ENCODE measurements at regions not wholly inside any gene's neighbourhood (a gene's known extent, or its start where the extent isn't known, plus 50 kb on each side); places are given as distances from the start of the nearest gene placed in this dataset.
"Not testable (repeated sequence)": the region's sequence is repeated elsewhere in the genome, so short reads cannot be mapped to it uniquely, and the experiment has no call there.

DNA sequence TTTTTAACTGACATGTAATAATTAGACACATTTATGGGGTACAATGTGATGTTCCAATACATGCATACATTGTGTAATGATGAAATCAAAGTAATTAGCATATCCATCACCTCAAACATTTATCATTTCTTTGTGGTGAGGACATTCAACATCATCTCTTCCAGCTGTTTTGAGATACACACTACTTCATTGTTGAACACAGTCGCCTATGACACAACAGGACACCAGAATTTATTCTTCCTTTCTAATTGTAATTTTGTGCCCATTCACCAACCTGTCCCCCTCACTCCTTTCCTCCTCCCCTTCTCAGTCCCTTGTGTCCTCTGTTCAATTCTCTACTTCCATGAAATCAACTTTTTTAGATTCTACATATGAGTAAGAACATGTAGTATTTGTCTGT lies 113.4 kb upstream of the CBLB start:
- no peak for DNase-seq

DNA sequence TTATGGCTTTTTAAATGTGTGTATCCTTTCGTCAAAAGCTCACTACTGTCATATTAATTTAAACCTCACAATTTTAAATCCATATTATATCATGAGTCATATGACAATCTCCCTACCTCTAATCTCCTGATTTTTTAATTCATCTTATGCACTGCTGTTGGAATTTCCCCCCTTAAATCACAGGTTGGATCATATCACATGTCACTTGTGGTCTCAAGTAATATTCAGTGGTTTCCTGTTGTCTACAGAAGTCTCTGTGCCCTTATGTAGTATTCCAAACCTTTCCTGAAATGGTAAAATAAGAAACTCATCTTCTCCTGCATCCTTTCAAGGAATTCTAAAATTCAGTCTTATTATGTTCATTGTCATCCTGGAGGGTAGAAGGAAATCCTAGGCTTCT lies 116.0 kb upstream of the CBLB start:
- DNase-seq = no peak

DNA sequence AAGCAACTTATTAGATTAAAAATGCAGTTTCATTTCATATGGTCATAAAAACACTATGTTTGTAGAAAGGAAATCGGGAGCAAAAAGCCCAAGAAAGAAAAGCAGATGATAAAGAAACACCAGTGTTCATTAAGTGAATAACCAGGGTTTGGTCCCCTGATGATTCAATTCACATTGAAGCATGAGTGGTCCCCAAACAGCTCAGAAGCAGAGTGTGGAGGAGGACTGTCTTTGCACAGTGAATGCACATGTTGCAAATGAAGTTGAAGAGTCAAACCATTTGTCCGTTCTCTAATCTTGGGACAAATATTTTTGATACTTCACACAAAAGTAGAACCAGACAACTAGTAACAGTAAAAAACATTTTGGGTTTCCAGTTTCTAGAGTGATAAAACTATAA lies 117.5 kb upstream of the CBLB start:
- not testable (repeated sequence) for DNase-seq

DNA sequence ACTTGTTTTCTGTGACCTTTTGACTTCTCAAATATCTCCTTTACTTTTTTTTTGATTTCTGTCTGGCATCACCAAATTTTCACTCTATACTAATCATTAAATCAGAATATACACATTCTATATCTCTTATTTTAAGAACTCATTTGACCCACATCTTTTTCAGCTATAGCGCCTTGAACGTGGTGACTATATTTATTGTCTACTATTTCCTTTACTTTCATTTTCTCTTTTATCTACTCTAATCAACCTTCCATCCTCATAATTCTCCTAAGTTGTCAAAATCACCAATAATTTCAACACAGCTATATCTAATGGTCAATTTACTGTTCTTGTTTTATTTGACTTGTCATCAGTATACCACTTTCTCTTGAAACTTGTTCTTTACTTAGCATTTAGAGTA lies 119.0 kb upstream of the CBLB start:
- DNase-seq = no peak

DNA sequence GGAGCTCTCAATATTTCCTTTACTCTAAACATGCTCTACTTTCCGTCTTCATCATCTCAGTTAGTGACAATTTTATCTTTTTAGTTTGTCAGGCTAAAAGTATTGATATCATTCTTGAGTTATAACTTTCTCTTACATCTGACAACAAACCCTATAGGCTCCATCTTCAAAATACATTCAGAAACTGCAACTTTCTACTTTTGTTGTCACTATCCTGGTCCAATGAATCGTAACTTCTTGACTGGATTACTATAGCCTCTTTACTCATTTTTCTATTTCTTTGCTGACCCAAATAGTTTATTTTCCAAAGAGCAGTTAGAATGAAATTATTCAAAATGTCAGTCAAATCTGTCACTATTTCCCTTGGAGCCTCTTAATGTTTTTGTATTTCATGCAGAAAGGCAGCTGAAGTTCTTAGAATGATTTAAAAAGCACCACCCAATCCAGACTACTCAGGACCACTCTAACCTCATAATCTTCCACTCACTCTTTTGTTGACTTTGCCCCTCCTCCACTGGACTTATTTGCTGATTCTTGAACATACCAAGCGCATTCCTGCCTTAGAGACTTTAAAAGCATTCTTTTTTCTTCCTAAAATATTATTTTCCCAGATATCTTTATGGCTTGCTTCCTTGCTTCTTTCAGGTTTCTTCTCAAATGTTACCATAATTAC lies 119.9 kb upstream of the CBLB start:
- peak; percentile 21 for DNase-seq

DNA sequence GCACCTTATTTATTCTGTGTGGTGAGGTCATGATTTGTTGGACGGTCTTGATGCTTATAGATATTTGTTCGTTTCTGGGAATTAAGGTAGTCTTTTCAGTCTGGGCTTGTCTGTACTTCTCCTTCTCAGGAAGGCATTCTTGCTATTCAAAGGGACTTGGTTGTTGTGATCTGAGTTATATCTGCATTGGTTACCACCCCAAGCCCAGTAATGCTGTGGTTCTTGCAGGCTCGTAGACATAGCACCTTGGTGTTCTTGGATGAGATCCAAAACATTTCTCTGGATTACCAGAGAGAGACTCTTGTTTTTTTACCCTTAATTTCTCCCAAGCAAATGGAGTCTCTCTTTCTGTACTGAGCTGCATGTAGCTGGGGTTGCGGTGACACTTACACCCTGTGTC lies 128.0 kb upstream of the CBLB start:
- DNase-seq = no peak

DNA sequence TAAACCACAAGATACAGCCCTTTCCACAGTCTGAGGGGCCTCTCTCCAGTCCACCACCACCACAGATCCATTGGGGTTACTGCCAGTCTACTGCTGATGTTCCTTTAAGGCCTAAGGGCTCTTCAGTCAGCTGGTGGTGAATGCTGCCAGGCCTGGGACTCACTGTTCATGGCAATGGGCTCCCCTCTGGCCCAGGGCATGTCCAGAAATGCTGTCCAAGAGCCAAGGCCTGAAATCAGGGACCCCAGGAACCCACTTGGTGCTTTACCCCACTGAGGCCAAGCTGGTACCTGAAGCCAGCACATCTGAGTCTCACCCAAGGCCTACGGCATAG lies 128.6 kb upstream of the CBLB start:
- DNase-seq = no peak

DNA sequence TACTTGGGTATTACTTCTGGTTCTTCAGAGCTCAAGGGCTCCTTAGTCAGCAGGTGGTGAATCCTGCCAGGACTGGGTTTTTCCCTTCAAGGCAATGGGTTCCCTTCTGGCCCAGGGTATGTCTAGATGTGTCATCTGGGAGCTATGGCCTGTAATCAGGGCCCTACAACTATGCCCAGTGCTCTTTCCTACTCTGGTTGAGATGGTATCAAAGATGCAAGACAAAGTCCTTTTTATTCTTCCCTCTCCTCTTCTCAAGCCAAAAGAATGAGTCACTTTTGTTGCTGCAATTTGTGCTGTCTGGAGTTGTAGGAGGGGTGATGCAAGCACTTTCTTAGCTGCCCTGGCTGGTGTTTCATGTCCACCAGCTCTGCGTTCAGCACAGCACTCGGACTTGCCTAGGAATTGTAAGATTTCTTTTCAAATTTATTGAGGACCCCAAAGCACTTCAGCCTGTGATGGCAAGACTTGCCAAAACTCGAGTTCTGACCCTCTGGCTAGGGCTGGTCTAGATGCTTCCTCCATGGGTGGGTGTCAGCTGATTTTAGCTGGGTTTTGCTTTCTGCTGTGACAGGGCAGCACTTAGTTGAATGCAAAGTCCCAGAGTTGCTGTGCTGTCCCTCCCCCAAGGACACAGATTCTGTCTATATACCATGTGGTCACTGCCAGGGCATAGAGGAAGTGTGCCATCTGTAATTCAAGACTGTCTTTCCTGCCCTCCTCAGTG lies 129.2 kb upstream of the CBLB start:
- DNase-seq = no peak

DNA sequence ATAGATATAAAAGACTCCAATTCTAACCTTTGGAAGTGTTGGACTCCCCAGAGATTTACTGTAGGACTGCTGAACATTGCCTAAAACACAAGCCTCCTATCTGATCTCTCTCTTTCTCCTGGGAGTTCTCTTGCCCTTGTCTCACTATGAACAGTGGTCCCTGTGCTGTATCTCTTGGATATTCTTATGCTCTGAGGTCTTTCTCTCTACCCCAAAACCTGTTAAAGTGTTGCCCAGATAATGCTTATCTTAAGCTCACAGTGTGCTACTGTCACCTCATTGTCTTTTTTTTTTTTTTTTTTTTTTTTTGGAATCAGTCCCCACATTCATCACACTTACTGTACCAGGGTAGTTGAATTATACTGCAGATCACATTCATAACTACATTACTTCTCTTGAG lies 131.0 kb upstream of the CBLB start:
- no peak for DNase-seq

DNA sequence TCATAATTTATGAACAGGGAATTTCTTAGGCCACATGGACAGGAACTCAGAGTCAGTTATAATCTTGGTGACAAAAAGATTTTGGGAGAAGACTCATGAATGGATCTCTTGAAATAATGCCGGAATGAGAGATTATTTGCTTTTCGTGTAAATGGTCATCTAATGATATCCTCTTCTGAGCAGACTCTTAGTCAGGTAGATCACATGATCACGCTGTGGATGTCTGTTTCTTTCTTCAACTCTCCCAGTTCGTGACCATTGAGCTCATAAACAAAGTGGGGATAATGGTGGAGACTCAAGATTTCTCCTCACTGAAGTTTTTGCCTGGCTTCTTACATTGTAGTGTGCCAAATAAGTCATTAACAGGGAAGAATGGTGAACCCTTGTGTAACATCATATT lies 133.1 kb upstream of the CBLB start:
- no peak for DNase-seq

DNA sequence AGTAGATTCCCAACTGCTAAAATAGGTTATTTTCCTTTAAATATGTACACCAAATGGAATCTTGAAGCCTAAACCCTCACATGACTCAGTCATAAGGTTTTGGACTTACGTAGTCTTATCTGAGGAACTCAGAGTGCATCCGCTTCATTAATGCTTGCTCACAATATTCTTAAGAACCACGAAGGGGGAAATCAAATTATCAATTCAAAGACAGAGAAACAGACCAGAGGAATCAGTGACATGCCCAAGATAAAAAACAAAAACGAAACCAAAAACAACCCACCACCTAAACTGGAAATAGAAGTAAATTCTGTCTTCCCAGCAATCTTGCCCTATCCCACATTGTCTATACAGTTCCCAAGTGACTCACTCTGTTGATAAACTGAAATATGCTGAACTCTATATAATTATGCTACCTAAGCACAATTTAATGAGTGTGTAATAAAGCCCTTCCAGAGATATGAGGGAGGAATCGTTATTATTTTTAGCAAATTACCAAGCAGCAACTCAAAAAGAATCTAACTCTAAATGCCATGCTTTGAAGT lies 135.4 kb upstream of the CBLB start:
- DNase-seq = no peak

DNA sequence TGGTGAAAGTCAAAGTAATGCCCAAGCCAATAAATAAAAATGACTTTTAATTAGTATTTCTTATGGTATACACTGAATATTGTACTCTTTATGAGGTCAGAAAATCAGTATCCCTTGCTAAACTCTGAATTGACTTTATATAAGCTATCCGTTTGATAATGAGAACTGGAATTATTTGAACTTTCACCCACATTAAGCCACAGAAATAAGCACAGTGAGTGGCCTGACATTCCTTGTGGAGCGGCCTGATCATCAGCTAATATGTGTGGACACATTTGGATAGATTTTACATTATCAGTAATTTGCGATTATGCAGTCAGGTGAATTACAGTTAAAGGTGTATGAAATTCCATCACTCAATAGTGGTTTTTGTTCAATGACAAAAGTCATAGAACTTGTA lies 136.0 kb upstream of the CBLB start:
- no peak for DNase-seq

DNA sequence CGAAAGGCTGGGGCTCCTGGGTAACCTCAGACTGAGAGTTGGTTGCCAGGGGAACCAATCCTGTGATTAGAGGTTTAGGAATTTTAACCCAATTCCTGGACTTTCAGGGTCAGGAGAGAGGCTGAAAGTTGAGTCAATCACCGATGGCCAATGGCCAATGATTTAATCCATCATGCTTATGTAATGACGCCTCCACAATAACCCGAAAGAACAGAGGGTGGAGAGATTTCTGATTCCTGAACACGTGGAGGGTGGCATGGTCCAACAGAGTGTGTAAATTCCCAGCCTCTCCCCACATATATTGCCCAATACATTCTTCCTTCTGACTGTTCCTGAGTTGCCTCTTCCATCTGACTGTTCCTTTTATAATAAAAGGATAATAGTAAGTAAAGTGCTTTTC lies 137.2 kb upstream of the CBLB start:
- DNase-seq = peak; percentile 22

DNA sequence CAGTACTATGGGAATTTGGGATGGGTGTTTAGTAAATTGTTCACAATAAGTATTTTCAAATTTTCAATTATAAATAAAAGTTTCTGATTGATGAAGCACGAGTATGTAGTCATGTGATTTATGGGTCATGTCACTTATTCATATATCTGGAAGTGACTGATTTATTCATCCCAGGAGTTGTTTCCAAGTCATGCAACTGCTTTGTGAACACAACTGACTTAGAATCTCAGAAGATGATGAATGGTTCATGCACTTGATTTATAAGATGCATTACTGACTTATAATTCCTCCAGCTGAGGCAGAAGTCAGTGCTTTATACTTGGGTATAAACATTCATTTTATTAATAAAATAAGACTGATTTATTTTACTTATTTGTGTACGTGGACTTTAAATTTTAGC lies 137.8 kb upstream of the CBLB start:
- no peak for DNase-seq

DNA sequence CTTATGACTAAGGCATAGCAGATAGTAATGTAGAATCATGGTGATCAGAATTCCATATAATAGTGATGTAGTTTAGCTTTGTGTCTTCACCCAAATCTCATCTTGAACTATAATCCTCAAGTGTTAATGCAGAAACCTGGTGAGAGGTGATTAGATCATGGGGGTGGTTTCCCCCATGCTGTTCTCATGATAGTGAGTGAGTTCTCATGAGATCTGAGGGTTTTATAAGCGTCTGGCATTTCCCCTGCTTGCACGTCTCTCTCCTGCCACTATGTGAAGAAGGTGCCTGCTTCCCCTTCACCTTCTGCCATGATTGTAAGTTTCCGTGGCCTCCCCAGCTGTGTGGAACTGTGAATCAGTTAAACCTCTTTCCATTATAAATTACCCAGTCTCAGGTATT lies 138.7 kb upstream of the CBLB start:
- no peak for DNase-seq

DNA sequence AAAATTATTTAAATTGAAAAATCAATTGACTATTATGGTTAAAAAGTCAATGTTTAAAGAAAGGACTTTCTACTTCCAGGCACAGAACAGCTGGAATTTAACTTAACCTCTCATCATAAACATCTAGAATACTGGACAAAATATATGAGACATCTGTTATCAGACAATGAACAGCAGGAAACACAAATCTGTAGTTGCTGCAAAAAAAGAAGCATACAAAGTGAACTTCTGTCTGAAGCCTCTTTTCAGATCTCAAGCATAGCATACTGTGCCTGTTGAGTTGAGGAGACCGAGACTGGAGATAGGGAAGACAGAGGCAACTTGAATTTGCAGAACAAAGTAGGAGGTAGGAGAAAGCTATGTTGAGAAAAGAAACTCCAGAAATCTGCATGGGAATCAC lies 140.0 kb upstream of the CBLB start:
- no peak for DNase-seq

DNA sequence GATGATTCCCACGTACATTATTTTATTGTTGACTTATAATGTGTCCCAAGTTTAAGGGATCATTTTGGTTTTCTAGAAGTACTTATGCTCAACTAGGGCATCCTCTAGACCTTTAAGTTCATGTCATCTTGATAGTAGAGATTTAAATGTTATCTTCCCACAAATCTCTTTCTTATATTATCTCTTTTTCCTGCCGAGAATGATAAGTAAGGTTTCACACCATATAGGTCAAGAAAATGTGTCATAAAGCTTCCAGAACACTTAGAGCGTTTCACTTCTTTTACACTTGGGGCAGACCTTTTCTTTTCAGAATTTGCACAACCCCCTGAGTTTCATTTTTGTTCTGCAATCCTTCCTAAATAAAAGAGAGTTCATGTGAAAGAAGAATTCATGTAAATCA lies 142.0 kb upstream of the CBLB start:
- DNase-seq = no peak

DNA sequence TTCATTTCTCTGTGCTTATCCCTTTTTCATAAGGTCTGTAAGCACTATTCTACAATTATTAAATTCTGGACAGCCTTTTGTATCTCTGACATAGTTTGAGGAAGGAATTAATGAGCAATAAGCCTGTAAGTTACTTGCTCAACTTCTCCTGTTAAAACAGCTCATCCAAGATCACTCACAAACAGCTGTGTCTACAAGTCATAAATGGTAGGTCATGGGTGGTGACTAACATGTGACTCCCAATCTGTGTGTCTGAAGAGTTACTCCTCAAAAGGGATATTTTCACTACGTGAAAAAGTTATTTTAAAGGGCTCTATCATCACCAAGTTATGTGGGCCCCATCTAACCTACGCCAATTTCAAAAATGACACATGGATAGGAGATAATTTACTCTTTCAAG lies 145.2 kb upstream of the CBLB start:
- DNase-seq = no peak

DNA sequence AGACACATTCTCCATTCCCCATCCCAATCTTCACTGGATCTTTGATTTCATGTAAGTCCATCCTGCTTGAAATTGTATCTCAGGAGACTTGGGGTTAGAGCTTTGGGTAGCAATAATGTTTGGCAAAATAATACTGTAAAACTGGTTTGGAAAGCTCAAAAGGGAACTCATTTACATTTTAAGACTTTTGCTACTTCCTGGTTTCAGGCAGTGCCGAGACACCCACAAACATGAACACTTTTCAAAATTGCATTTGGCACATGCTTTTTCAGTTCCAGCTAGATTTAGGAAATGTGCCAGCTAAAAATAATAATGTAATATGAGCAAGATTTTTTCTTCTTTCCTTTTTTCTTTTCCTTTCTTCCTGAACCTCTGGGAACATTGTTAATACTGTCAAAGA lies 145.7 kb upstream of the CBLB start:
- no peak for DNase-seq

DNA sequence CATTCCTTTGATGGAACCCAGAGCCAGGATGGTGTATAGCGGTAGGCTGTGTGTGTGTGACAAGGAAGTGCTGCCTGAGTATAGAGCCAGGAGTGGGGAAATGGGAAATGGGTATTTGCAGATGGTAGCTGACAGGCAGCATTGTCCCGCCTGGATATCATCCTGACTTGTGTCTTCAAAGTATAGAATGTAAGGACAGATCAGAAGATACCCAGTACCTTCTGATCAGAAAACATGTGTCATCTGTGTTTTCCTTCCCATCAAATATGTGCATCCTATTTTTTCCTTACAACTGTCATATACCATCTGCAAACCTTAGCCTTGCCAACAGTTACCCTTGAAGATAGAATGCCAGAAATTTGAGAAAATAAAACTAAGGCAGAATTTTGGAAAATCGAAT lies 146.2 kb upstream of the CBLB start:
- no peak for DNase-seq

DNA sequence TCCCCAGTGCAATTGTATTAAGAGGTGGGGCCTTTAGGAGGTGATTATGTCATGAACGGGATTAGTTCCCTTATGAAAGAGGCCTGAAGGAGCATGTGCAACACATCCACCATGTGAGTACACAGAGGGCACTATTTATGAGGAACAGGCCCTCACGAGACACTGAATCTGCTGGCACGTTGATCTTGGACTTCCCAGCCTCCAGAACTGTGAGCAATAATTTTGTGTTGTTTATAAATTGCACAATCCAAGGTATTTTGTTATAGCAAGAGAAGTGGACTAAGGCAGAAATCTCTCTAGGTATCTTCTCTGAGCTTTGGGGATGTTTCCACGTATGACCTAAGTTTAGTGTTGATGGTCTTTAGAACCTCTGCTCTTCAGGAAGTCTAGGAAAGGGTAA lies 149.3 kb upstream of the CBLB start:
- no peak for DNase-seq

DNA sequence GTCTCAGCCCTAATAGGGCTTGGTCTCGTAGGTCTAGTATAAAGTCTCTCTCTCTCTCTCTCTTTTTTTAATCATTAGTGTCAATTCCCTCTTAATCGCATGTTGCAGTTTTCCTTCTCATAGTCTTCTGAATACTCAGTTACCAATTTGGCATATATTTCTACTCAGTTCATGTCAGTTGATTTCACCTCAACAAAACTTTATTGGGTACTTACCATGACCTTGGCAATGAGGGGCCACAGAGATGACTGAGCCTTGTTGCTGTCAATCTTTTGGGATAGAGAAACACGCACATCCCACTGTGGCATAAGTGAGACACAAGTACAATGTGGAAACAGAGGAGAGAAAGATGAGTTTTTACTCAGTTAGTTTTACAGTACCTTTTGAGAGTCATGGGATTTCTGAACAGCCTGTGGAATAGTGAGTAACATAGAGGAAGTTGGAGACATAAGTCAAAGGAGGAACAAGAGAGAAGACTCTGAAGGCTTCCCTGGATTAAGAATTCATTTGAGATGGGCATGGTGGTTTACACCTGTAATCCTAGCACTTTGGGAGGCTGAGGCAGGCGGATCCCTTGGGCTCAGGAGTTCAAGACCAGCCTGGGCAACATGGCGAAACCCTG lies 150.2 kb upstream of the CBLB start:
- no peak for DNase-seq

DNA sequence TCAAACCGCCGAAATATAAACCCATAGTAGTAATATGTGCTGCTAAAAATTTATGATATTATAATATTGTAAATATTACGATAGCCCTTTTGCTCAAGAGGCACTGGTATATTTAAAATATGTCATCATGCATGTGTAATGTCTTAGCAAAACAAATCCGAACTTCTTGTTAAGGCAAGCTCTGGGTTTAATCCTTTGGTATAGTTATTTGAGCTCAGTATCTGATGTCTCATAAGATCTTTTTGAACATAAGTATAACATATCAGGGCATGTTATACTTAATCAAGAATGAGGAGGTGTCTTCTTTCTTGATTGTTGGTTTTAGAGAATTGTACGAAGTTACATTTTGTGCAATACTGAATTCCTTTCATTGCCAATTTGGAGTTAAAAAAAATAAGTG lies 154.1 kb upstream of the CBLB start:
- DNase-seq = no peak

DNA sequence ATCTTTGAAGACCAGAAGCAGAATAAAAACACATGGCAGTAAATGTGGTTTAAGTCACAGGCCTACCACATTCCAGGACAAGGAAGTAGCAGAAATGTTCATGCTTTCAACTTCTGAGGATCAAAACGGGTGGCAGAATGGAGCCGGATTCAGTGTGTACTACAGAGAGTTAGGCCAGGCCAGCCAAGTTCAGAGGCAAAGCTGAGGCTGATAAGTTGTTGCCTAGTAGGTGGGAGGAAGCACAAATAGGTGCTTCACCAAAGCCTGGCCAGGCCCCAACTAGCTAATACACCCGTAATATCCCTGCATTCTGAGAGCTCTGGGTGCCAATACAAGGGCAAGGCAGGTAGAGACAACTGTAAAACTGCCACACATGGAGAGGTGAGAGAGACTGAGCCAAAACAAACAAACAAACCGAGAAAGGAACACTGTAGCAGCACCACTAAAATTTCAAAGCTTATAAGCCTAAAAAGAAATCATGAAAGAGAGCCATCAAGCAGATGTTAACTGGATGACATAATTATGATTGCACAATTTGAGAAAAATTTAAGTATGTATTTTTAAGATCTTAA lies 156.4 kb upstream of the CBLB start:
- no peak for DNase-seq
